ENCODE measurements at regions not wholly inside any gene's neighbourhood (a gene's known extent, or its start where the extent isn't known, plus 50 kb on each side); places are given as distances from the start of the nearest gene placed in this dataset.
"Not testable (repeated sequence)": the region's sequence is repeated elsewhere in the genome, so short reads cannot be mapped to it uniquely, and the experiment has no call there.

DNA sequence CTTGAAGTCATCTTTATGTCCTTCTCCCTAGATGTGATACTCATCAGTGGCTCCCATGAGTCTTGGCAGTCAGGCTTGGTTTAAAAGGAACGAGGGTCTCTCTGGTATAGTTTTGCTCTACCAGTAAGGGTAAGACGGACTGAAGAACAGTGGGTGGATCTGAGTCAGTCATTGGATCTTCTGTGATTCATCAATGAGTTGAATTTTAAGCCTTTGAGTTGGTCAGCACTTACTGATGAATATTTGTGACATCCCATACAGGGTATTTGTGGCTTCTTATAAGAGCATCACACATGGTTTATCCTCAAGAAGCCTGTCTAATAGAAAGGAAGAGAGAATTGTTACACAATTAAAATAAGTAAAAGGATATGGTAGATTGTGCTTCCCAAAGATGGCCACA lies 87.3 kb upstream of the NAMPT start:
- DNase-seq: no peak

DNA sequence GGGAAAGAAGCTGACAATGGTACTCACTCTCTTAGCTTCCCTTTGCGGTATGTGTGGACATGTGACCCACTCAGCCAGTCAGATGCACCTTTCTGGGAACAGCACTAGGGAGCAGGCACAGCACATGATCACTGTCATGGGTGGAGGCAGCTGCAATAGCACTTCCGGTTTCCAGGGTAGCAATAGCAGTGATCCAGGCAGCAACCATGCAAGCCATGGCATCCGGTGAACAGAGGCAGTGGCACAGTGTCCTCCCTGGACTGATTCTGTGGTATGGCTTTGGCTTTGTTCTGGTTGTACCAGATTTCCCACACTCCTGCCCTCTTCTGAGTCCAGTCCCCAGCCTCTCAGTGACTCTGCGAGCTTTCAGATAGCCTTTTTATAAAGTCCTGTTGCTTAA lies 86.8 kb upstream of the NAMPT start:
- DNase-seq: no peak

DNA sequence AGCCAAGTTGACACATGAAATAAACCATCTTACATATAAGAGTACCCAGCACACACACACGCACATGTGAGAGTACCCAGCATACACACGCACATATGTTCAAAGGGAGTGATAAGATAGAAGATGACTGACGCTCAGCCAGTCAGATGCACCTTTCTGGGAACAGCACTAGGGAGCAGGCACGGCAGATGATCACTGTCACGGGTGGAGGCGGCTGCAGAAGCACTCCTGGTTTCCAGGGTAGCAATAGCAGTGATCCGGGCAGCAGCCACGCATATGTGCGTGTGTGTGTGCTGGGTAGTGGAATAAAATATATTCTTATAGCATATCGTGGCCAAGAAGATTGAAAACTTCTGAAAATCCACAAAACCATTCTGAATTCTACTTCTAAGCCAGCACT lies 85.8 kb upstream of the NAMPT start:
- DNase-seq: no peak

DNA sequence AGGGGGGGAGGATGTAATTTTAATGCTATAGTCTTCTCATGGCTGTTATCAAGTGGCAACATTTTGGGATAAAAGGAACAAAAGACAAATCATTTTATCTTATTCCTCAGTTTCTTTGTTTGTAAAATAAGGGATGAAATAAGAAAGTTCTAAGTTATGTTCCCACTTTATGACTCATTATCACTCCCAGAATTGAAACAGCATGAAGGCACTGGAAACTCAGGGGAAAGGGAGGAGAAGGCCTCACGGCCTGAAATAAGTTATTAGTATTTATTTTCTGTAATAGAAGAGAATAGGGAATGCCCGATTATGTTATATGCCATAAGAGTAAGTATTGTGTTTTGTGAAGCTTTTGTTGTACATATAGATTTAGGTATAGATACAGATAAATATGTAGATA lies 85.0 kb upstream of the NAMPT start:
- DNase-seq: no peak

DNA sequence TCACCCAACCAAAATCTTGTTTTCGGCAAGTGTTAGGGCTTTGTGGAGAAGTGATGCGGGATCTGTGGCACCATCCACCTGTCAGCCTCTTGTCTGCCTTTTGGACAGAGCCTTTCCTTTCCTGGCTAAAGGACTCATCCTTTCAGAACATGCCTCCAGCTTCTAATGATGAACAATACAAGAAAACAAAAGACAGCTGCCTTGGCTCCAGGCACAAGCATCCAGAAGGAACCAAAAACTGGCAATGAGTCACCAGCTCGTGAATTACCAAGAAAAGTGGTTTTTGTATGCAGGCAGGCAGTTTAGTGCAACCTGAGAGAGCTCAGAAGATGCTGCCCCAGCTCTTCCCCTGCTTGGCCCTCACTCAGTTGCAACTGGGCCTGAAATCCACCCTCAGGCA lies 84.6 kb upstream of the NAMPT start:
- DNase-seq: no peak

DNA sequence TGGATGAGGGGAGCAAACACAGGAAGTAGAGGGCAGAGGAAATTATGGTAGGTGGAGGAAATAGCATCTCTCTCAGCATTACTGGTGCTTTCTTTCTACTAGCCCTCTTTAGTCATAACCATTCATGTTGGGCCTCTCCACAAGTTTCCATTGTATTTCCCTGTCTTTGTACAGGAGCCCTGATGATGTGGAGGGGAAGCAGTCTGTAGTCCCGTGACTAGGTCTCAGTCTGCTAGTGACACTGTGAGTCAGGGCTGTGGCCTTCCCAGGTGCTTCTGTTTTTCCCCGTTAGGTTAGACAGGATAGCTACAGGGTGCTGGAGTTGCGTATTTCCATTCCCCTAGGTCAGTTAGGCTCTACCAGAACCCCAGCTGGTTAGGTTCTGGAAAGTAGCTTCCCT lies 82.9 kb upstream of the NAMPT start:
- no peak for DNase-seq

DNA sequence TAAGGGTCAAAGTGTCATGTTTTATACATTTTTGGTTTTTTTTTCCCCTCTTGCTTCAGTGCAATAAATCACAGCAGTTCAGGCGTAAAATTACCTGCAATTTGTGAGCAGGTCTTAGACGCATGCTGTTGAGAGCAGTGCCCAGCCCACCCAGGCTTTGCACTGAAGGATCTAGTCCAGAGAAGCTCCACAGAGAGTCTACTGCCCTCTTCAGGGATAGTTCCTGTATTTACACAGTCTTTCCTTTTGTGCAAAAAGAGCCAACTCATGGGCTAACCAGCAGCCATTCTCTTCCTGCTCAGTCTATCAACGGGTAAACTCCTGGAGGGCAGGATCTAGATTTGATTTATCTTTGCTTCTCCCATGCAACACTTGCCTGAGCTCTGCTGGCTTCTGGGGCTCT lies 82.2 kb upstream of the NAMPT start:
- no peak for DNase-seq

DNA sequence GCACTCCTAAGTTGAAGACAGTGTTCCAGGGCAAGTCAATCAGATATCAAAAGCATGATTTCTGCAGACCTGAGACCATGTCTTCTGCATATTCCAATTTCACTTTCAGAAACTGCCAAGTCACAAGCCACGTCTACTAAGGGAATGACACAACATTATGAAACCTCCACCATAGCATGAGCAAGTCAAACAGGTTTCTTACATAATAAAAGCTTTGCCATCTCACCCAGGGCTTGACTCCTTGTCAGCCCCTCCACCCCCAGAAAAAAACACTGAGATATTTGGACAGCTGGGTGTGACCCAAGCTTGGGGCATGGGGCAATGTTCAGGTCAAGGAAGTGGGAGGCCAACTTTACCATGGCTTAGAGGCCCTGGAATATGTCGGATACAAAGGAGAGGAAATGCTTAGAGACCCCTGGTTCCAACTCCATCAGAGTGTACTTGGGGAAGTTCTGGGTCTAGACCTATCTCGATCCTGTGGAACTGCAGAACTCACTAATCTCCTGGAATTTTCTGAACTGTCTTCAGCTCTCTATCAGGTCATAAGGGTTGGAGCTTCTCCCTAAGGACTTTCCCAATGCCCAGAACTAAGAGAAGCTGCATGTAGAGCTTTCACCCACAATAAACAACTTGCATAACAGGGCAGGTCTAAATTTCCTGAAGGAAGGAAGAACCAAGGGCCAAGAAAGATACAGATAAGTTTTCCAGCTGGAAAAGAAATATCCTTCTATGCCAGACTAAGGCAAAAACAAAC lies 80.6 kb upstream of the NAMPT start:
- DNase-seq: no peak

DNA sequence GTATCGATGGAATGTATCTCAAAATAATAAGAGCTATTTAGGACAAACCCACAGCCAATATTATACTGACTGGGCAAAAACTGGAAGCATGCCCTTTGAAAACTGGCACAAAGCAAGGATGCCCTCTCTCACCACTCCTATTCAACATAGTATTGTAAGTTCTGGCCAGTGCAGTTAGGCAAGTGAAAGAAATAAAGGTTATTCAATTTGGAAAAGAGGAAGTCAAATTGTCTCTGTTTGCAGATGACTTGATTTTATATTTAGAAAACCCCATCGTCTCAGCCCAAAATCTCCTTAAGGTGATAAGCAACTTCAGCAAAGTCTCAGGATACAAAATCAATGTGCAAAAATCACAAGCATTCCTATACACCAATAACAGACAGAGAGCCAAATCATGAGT lies 77.7 kb upstream of the NAMPT start:
- DNase-seq: not testable (repeated sequence)

DNA sequence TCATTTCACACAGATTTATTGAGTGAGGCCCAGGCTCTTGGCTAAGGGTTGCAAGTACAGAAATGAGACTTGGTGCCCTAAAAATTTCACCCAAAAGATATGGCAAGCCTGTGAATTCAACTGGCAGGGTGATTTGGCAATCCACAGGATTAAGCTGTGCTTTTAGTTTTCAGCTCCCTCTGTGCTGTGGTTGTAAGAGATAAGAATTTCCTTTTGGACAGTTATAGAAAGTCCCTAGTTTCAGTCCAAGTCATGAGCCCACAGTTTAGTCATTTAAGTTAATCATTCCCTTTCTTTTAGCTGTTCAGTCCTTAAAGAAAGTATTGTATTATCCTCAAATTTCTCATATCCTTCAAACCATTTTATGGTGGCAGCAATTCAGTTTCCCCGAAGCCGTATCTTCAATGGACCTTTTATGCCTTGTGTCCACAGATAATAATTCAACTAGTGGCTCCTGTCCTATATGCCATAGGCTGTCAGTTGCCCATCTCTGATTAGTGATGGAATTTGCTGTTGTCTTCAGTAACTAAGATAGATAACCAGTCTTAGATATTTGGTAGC lies 73.4 kb upstream of the NAMPT start:
- no peak for DNase-seq

DNA sequence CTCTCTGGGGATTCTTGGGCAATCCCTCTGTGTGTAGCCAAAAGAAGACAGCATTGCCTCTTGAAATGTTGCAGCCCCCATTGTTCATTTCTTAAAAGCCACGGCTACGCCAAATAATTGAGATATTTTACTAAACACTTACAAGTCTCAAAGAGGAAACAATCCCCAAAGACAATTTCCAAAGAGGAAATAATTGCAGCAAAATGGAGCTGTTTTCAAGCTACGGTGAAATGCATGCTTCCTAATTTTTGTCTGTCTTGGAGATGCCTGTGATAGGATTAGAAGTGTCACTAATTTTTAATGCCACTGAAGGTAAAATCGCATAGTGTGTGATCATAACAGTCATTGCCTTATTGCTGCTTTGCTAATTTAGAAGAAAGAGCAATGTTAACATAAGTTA lies 72.9 kb upstream of the NAMPT start:
- no peak for DNase-seq

DNA sequence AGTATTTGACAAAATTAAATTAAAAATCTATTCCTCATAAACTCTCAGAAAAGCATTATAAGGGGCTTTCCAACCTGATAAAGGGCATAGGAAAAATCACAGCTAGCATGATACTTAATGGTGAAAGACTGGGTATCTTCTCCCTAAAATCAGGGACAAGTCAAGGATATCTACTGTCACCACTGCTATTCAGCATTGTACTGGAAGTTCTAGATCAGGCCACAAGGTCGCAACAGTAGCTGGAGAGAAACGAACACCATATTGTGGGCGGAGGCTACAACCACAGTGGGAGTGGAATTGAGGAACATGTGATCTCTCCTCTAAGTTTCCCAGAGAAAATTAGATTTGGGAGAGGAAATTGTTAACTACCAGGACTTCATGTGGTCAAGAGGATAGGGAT lies 70.0 kb upstream of the NAMPT start:
- DNase-seq: no peak

DNA sequence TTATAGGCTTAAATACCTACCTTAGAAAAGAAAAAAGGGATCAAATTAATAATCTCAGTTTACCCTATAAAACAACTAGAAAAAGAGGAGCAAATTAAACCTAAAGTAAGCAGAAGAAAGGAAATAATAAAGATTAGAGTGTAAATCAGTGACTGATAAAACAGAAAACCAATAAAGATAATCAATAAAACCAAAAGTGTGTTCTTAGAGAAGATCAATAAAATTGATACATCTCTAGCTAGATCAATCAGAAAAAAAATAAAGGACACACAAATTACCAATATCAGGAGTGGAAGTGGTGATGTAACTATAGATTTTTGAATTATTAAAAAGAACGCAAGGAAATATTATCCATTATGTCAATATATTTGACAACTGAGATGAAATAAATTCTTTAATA lies 69.2 kb upstream of the NAMPT start:
- DNase-seq: no peak

DNA sequence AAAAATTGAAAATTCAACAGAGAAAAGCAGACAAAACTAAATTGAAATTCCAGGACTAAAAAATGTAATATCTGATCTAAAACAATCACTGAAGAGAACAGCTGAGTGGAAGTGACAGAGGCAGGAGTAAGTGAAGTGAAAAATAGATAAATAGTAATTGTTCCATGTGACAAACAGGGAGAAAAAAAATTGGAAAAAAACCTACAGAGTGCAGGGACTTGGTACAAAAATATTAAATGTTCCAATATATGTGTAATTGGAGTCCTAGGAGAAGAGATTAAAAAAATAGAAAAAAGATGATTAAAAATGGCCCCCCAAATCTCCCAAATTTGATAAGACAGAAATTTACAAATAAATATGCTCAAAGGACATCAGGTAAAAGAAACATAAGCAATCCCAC lies 63.4 kb upstream of the NAMPT start:
- DNase-seq: no peak

DNA sequence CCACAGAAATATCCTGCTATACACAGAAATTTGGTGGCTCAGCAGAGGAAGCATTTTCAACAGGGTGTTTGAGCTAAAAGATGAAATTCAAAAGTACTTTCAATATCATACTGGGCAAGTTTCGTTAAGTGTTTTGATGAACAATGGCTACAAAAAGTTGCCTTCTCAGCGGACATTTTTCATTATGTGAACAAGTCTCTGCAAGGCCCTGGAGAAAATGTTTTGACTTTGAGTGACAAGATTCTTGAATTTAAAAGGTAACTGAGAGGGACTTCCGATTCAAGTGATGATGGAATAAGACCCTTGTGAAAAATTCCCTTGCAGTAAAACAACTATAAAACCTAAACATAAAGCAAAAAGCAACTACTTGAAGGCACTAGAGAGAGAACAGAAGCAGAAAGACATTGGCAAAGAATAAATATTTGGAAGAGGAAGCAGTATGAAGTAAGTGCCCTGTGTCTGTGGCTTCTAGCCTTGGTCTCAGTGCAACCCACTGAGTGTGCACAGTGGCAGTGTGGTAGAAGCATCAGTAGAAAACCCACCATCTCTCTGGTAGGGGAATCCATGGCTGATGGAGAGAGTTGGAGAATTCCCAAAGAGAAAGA lies 62.5 kb upstream of the NAMPT start:
- no peak for DNase-seq

DNA sequence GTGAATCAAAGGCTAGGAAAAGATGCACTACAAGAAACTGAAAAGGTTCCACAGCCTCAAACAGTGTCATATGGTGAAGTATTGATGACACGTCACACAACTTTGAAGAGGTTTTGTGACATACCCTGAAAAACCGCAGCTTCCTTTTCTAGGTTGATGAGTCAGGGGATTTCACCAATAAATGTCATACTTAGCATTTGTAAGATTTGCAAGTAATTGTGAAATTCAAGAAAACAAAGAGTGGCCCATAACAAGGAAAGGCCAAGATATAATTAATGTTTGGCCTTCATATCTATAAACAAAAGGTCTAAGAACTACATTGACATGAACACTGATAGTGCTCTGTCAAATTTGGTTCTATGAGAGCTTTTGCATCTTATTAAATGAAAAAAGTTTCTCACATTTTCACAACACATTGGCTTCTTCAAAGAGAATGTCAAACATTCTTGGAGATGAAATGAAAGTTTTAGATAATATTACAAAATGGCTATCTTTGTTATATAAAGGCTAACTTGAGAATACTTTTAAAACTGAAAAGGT lies 62.0 kb upstream of the NAMPT start:
- DNase-seq: no peak

DNA sequence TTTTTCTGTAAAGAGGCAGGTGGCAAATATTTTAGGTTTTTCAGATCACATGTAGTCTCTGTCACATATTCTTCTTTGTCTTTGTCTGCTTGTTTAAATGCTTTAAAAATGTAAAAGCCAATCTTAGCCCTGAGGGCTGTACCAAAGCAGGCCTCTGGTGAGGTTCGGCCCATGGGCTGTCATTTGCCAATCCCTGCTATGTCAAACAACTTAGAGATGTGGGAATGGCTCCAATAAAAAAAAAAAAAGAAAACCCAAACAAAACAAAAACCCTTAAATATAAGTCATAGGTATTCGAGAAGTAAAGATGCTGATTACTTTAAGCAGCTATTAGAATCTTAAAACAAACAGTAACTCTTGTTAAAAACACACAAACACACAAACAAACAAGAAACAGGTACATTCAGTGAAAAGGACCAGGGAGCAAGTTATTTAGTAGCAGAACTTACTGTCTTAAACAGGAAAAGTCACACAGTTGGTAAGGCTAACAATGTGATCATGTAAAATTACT lies 61.4 kb upstream of the NAMPT start:
- DNase-seq: no peak

DNA sequence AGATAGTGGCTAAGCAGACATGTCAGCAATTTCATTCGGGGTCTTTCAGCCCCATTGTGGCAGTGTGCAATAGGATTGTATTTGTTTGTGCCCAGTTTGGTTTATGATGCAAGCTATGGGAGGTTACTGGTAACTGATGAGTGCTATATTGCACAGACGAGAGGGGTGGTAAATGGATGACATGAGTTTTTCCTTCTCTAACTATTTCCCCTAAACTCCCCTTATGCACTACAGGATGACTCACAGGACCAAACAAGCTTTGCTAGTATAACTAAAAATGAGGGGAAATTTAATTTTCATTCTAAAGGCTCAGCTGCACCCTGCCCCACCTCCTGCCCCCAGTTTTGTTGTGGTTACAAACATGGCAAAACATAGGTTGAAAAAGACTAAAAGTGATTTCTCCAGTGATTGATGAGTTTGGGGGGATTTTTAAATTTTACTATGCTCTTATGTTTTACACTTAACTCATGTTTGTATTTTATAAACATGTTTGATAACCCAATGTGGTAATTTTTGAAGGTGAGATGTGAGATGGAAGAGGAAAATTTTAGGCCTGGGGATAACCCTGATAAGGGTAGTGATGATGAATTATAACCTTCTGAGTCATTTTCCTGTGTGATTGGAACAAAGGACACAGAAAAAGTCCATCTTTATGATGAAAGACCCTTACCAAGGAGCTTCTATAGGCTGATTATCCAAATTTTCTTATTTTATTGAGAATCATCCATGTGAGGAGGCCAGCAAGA lies 60.8 kb upstream of the NAMPT start:
- no peak for DNase-seq

DNA sequence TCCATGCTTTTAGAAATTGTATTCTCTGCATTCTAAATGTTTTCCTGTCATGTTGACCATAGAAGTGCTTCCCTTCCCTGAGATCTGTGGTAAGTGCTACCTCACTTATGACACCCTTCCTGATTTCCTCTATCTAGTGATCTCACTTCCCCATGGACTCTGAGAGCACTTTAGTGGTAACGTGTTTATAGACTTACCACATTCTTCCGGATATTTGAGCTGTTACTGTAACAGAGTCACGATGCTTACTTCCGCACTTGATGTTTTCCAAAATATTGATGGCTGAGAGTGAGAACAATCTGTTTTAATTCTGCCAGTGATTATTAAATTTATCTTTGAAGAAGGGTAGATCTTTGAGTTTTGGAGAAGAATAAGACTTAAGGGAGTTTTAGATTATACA lies 60.1 kb upstream of the NAMPT start:
- DNase-seq: no peak

DNA sequence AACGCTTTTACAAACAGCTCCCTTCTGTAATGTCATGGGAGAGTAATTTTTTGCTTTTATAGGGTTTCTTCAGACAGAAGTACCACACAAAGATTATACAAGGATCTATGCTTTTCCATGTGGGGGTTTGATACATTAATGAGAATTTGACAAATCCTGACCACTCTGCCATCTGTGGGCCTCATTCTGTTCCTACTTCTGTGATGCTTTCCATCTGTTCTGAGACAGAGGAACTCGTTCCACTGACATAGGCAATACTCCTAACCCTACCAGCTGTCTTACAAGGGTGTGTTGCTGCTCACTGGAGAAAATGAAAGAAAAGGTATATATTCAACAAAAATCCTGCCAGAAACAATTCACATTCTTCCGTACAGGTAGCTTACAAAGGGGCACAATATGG lies 59.4 kb upstream of the NAMPT start:
- DNase-seq: no peak

DNA sequence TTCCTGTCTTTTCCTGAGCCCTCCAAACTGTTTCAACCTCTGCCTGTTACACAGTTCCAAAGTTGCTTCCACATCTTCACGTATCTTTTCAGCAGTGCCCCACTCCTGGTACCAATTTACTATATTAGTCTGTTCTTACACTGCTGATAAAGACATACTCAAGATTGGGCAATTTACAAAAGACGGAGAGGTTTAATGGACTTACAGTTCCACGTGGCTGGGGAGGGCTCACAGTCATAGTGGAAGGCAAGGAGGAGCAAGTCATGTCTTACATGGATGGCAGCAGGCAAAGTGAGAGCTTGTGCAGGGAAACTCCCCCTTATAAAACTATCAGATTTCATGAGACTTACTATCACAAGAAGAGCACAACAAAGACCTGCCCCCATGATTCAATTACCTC lies 57.3 kb upstream of the NAMPT start:
- not testable (repeated sequence) for DNase-seq

DNA sequence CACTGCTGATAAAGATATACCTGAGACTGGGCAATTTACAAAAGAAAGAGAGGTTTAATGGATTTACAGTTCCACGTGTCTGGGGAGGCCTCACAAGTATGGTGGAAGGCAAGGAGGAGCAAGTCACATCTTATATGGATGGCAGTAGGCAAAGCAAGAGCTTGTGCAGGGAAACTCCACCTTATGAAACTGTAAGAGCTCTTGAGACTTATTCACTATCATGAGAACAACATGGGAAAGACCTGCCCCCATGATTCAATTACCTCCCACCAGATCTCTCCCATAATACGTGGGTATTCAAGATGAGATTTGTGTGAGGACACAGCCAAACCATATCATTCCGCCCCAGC lies 55.4 kb upstream of the NAMPT start:
- DNase-seq: not testable (repeated sequence)

DNA sequence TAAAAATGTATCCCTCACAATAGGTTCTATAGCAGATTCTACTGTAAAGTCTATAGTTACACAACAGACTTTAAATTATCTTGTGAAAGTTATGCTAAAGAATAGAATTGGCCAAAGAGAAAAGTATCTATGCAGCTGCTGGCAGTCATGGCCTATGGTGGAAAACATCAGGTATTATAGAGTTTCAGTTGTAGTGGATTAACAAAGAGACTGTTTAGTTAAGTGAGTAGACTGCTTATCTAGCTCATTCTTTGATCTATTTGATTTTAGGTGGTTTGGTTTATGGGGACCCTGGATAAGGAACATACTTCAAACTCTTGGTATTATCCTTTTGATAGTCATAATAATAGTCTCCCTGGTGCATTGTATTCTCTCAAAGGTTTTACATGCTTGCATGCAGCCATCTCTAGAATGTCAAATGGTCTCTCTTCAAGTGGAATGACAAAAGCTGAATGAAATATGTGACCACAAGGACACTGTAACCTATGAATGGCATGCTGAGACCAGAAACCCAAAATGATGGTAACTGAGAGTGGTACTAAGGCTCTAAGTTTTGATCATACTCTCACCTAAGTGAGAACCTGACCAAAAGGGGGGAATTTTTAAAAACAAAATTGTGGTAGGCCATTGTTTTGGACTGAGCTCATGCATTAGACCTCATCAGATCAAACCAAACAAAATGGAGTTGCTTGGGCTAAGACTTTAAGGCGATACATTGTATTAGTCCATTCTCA lies 54.9 kb upstream of the NAMPT start:
- DNase-seq: no peak

All from NCI-H1694 (cell line).